GM18858 (cell line): ENCODE measurements at regions not wholly inside any gene's neighbourhood (a gene's known extent, or its start where the extent isn't known, plus 50 kb on each side); places are given as distances from the start of the nearest gene placed in this dataset.

Source experiments
- ATAC-seq: cut with Tn5 transposase; IDR thresholded peaks from one replicate; pipeline ENCODE4 v1.9.1; 2021; ENCODE audit not compliant: unreplicated experiment

DNA sequence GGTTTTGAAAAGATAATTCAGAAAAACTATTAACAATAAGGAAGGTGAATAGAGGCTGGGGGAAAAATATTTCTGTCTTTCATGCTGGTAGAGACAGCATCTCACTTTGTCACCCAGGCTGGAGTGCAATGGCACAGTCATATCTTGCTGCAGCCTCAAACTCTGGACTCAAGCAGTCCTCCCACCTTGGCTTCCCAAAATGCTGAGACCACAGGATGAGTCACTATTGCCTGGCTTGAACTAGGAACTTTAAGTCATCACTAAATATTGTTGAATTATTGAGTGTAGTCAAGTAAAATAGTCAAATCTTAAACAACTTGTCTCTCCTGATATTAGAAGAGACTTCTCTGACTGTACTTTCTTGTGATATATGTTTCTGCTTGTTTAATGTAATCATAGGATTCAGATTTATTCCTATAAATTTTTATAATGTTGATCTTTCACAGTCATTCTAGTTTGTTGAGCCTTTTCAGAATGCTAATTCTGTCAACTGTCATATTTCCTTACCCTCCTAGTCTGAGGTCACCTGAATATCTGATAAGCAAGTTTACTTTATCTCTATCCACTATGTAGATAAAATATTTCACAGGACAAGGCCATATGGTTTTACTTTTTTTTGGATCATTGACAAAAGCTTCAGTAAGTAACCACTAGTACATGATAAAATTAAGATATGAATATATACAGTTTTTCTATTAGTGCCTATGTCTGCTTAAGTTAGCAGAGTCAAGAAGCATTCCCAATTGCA lies 1696.5 kb downstream of the MAT2B start:
- no peak for ATAC-seq

DNA sequence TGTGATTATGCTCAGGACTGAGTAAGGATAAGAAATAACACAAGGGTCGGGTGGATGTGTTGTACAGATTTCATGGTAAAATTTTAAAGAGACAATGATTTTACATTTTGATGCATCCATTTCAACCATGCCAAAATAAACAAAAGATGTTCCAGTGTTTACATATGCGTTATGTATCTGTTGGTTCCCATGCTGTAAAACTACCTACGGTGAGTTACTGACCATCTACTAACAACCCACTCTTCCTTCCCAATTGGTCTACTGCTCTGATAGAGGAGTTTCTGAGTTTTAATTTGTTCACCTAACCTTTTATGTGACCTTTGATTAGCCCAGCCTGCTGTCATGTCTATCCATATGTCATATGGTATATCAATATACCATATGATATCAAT lies 1697.1 kb downstream of the MAT2B start:
- ATAC-seq: no peak

DNA sequence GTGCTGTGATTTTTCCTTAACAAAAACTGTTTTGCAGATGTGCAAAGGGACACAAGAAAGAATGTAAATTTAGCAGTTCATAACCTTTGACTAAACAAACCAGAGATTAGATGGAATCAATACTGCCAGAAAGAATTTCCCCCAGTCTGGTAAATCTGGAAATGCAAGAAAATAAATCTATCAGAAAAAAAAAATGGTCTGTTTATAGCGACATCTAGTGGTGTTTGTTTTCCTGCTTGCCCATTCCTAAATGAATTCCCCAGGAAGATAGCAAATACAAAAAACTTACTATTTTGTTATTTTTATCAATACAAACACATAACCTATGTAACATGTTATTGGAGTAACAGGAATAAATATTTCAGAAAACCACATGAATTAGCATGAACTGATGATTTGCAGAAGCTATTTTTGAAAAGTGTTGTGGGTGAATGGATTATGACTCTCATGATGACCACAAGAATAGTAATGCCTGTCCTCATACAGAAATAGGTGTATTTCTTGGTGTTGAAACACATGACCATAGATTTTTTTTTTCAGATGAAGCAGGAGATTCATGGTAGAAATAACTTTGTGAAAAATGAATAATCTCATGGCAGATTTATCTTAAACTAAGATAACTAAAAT lies 1703.8 kb downstream of the MAT2B start:
- no peak for ATAC-seq

DNA sequence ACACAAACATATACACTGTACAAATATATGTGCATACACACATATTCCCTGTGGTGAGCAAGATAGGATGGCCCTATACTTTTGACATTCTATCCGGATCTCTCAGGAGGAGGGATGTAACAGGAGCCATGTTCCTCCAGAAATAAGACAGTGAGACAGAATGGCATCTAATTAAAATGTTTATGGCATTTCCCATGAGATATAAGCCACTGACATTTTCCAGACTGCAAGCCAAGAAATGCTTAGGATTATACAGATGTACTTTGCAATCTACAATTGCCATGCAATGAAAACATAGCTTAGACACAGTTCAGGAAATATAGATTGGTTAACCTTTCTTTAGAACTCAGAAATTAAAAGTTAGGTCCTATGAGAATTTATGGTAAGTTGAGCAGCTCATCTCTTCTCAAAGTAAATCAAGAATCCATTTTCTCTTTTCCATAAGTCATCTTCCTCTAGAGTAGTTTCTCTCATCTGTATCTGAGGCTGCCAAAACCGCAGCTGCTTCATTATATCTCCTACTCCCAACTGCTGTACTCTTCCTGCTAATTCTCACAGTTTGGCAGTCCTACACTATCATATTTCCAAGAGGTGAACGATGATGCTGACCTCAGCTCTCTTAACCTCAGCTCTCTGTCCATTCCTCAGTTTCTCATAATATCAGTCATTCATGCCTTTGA lies 1719.1 kb downstream of the MAT2B start:
- ATAC-seq: no peak

DNA sequence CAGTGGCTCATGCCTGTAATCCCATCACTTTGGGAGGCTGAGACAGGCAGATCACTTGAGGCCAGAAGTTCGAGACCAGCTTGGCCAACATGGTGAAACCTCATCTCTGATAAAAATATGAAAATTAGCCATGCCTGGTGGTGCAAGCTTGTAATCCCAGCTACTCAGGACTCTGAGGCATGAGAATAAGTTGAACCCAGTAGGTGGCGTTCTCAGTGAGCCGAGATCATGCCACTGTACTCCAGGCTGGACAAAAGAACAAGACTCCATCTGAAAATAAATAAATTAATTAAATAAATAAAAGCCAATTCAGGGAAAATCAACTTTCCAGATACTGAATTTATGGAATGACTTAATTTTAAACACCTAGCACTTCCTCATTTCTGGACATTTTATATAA lies 1722.1 kb downstream of the MAT2B start:
- ATAC-seq: no peak

DNA sequence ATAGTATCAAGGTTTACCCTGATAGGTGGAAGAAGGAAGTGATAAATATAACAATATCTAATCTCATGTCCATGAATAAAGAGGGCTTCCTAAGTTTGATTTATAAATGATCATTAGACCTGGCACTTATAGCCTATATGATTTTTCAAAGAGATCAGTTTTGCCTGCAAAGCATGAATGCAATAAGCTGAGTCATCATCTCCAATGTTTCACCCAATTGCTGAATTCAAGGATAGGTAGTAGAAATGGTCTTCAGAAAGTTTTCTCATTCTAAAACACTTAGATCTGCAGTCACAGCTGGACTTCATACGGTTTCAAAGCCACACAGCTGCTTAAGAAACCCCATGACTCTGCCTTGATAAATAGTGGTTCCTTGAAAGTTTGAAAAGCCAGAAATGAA lies 1722.8 kb downstream of the MAT2B start:
- ATAC-seq: no peak

DNA sequence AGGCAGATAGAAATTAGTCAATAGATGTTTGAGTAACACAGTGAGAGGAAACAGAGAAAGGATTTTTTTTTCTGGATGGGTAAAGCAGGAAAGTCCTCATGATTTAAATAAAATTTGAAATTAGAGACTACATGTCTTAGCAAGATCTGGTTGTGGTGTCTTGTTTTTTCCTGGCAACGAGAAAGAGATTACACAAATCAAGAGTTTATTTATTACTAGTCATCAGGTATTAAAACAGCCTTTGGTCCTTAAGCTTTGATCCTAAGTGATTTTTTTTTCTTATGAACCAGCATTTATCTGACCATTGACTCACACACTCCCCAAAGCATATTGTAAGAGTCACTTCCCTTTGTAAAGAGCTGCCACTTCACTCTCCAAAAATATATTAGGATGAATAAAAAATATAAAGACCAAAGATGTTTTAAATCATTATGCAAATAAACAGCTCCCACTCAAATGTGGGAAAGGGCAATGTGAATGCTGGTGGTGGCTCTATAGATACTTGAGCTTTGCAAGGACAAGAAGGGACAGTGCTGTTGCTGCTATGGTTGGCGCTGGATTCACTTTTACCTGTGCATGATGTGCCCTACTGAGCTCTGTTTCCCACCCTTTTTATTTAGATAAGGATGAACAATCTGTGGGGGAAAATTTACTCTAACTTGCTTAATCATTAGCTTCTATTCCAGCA lies 1726.5 kb downstream of the MAT2B start:
- no peak for ATAC-seq

DNA sequence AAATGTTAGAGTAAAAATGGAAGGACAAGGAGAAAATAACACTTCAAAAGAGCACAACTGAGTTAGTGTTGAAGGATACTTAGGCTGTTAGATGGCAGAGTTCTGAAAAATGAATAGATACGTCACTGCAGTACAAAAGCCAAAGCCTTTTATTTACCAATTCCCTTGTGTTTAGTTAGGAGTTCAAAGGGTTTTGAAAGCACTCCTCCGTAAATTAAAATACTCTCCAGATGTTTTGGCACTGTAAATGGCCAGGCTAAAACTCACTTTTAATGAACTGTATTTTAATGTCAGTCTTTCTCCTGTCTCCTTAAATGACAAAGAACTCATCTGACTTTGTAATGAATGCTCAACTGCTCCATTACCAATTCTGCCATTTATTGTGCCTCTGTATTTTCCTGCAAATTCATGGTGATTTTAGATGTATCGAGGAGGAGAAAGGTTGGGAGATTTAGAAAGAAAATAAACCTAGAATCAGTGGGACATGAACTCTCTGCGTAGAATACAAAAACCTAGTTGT lies 1727.2 kb downstream of the MAT2B start:
- ATAC-seq: no peak

DNA sequence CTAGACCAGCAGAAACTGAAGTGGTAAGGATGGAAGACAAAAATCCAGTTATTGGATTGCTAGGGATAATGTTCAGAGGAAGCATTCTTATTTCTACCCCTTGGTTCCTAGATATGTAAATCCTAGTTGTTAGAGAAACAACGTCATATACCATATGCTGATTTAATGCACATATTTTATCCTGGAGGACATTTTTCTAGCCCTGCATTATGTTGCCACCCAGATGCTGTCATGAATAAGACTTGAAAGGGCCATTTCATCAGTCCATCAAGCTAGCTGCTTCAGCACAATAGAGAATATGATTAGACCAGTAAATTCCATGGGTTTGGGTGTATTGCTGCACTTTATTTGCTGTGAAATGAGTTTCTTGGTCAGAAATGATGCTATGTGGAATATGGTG lies 1736.4 kb downstream of the MAT2B start:
- ATAC-seq: no peak

DNA sequence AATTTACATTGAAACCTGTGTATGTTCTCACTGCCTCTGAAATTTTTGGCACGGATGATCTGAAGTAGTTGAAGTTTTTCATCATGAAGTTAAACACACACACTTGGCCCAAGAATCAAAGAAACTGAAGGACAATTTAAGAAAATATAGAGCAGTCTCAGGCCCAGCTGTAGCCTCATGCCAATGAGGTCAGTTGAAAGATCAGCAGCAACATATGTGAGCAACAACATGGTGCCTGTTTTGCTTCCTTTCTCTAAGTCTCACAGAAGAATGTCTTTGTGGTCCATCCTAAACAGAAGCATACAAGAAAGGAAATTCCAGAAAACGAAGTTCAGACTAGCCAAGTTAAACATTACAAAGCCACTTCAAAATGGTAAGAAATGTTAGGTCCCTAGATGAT lies 1737.2 kb downstream of the MAT2B start:
- no peak for ATAC-seq

DNA sequence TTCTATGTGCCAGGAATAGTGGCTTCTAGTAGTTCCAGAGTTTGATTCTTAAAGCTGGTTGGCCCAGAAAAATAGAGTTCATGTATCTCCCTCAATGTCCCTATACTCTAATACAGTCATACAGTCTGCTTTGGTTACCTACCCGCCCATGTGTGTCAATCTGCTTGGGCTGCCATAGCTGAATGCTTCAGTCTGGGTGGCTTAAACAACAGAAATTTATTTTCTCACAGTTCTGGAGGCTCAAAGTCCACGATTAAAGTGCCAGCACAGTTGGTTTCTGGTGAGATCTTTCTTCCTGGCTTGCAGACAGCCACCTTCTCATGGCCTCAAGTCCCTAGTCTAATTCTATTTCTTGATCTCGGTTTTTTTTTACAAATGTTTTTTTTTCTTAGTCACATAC lies 1739.0 kb downstream of the MAT2B start:
- no peak for ATAC-seq

DNA sequence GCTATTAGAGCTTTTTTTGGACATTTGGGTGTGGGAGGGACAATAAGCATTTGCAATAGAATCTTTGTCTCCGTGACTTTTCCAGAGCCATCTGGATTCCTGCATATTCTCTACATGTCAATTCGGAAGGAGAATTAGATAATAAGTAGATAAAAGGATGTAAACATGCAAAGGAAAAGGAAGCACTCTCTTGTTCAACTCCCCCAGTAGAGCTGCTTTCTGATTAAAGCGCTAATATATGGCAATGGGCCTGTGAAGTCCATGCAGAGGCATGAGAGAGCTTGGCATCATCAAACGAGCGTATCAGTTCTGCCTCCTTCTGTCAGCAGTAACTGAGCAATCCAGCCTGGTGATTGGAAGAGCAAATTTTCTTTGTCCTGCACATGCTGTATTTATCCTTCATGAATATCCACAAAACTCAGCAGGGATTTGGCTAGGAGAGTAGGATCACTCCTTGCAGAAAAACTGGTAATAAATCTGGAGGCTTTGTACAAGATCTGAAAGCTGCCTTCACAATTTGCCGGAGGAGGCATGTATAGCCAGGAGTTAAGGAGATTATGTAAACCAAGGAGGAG lies 1752.9 kb downstream of the MAT2B start:
- no peak for ATAC-seq

DNA sequence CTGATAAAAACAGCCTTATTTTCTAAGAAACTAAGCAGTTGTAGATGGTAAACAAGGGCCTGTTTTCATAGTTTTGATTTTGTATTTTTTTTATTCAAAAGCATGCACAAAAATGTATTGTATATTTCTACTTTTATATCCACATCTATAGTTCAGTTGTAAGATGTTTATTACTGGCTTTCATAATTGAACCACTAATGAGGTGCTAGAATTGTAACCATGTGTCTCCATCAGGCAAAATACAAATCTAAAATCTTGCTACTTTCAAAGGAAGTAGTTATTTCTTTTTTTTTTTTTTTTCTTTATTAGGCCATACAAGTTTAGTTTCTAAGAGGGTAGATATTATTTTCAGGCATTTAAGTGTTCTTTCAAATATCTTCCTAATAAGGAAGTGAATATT lies 1755.0 kb downstream of the MAT2B start:
- ATAC-seq: no peak

DNA sequence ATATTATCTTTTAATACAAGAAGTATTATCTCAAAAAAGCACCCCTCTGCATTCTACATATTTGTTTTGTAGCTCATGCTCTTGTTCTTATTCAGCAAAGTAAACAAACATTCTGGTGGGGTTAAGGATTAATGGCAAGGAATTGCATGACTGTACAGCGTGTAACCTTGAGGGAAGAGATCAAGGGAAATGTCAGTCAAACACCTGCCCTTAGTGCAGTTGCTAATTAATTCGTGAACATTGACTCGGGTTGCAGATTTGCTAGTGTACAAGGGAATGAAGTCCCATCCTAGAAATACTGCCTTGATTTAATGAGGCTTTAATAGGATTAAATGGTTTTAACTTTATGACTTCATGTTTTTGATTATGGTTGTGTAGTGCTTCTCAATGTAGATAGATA lies 1758.1 kb downstream of the MAT2B start:
- no peak for ATAC-seq

DNA sequence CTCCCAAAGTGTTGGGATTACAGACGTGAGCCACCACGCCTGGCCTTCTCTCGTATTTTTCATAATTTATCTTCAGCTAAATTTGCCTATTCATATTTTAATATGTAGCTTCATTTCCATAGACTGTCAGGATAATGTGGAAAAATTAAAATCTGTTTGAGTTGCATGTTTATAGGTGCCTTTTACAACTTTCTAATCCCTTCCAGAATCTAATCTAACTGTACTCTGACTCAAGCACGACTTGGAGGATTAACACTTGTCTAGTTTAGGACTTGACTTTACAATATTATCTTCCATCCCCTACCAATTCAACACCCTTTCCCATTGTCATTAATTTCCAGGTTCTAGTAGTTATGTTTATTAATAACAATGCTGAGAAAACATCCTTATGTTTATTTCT lies 1761.5 kb downstream of the MAT2B start:
- no peak for ATAC-seq

DNA sequence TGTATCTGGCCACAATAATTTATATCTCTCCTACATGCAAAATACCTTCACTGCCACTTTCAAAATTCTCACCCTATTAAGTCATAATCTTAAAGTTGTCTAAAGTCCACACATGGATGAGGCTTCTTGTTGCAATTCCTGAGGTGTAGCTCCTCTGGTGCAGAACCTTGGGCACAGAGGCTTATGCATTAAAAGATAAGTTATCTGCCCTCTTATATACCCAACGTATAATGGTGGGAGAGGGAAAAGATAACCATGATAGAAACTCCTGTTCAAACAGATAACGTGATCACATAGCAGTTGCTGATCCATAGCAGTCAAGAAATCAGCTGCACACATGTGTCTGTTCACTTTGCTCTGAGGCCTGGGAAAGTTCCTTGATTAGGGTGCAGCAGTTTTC lies 1767.0 kb downstream of the MAT2B start:
- ATAC-seq: no peak

DNA sequence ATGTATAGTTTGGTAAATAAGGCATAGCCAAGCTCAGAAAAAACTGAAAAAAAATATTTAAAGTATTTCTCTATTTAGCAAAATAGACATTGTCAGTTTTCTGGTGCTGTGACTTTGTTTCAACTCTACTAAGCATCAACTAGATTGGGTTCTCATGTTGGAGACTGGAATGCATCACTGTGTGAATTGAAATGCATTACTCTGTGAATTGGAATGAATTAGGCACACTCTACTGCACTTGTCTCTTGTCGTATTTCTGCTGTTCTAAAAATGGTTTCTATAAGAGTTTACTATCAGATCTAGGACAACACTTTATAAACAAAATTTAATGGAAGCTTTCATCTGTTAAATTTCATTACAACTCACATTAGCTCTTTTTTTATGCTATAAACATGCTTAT lies 1772.2 kb downstream of the MAT2B start:
- ATAC-seq: no peak

DNA sequence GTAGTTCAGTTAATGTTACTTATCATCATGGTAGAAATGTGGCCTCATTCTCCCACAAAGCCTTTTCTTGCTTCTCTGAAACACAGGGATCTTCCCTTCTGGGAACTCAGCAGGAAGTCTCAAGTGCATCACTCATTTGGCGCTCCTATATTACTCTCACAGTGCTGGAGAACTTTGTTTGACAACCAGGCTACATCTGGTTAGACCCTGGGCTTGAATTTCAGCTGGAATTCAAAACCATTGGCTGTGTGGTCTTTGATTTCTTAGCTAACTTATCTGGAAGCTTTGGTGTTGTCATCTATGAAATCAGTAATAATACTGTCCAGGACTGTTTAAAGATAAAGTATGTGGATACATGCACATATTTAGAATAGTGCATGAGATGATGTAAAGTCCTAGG lies 1777.1 kb downstream of the MAT2B start:
- ATAC-seq: no peak

DNA sequence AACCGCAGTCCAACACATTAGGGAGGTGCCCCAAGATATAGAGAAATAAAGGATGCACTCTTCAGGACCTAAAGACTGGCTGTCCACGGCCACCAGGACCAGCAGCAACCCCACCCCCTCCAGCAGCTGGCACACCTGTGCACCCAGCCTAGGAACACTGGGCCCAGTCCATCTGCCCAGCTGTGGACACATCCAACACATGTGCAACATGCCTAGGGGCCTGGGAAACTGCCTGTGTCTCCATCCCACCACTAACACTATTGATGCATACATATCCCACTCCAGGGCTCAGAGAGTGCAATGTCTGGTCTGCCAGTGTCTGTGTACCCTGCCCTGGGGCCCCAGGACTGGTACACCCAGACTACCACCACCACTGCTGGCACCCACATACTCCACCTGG lies 1781.3 kb downstream of the MAT2B start:
- no peak for ATAC-seq

DNA sequence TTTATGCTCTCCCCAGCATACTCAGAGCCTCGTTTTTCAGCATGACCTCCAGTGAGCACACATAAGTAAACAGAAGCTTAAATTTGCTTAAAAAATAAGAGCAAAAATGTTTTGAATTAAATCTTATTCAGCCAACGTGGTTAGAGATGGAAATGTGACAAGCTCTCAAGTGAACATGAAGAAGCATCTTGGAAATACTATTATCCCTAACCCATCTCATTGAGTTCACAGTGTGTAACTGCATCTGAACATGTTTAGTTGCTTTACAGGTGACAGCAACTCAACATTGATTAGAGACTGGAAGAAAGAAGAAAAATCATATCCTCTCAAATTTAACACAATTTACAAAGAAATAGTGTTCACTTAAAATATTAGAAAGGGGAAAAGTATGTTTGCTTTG lies 1785.1 kb downstream of the MAT2B start:
- ATAC-seq: no peak

DNA sequence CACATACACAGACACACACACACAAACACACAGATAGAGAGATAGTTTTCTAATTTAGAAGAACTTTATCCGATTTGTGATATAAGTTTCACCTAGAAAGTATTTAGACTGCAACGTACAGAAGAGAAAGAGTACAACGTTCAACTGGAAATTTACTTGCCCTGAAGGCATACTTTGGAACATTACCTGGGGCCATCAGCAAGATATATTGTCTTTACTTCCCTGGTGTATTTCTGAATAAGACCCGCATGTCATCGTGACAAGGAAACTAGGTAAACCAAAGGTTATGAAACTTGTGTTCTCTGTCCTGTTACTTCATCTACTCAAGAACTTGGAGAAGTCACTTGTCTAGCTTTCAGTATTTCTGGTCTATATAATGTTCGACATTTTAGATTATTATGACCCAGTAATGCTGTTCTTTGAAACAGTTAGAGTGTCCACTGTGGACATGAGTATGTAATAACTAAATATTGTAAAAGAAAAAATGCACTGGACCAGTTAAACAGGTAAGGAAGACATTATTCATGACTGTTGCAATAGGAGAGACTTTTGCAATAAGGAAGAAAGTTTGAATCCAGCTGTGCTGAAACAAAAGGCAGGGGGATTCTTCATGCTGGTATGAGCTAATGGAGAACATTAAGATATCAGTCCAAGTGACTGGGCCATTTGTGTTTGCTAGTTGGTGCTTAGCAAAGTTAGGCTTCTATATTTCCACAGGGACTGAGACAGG lies 1791.1 kb downstream of the MAT2B start:
- ATAC-seq: no peak
